ENCODE measurements at regions not wholly inside any gene's neighbourhood (a gene's known extent, or its start where the extent isn't known, plus 50 kb on each side); places are given as distances from the start of the nearest gene placed in this dataset.
A peak's percentile ranks its signal among the peaks of the same experiment; 100 is the strongest.
"Not testable (repeated sequence)": the region's sequence is repeated elsewhere in the genome, so short reads cannot be mapped to it uniquely, and the experiment has no call there.

DNA sequence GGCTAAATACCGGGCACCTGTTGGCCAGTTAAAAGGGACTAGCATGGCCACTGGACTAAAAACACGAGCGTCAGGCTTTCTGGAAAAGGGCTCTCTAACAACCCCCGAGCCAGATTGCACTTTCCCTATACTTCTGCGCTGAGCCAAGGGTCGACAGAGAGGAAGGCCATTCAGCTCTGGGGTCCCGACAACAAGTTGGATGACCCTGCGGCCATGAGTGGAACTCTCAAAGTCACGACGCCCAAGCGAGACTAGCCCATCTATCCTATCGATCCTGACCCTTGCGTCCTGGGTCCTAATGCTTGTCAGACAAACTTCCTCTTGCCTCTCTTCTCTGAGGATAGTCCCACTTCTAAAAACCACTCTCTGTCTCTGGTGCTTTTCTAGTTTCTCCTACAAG lies 99.9 kb upstream of the PRDX6 start:
- intact Hi-C loops (cut with micrococcal nuclease): no loop called here
- DNase-seq (no peak), ATAC-seq (no peak)

DNA sequence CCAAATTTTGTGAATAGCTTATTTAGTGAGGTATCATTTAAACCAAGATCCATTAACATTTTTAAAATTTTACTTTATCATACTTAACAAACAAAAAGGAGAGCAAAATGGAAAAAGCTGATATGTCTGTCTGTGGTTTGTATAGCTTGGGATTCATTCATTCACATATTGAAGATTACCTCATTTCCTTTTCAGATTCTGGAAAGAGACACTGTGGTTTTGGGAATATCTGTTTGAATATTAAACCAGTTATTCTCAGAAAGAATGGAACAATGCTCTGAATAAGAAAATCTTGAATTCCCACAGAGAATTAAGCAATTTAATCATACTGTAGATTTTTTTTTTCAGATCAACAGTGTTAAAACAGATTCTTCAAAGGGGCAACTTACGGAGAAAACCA lies 93.8 kb upstream of the PRDX6 start:
- no peak for ATAC-seq
- intact Hi-C loops (cut with micrococcal nuclease): no loop called here
- no peak for DNase-seq

DNA sequence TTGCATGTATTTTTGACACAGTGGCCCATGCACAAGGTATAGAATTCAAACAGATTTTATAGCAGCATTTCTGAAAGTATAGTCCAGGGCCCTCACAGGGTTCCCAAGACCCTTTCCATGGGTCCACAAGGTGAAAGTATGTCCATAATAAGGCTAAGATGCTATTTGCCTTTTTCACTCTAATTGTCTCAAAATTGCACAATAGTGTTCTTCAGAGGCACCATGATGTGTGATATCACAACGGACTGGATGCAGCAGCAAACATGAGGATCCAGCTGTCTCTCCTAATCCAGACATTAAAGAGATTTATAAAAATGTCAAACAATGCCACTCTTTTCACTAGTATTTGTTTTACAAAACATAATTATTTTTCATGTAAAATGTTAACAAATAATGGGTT lies 88.8 kb upstream of the PRDX6 start:
- intact Hi-C loops (cut with micrococcal nuclease): no loop called here
- ATAC-seq (no peak), DNase-seq (no peak)

DNA sequence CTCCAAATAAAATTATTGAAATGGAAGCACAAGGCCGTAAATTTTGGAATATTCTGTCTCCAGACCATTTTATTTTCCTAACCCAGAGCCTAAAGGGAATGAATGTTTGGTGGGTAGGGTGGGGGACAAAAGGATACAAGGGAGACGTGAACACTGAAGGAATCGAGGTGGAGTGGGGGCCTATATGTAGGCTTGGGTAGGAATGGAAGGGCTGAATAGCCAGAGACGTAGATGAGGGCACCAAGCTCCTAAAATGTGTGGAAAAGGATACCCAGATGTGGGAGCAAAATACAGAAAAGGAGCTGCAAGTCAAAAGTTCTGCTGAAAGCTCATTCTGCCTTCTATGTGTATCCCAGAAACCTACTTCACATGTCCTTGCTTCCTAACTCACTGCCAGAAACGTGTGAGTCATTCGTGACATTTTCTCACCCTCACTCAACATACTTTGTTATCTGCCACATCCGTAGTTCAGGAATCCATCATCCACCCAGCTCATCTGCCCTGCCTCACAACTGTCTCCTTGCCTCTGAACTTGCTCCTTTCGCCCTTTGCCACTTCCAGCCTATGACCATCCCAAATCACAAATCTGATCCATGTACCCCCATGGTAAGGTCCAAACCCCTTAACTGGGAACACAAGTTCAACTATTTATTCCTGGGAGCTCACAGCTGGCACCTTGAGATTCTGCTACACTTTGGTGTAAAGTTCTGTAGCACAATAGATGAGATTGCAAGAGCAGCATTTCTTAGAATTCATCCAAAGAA lies 84.1 kb upstream of the PRDX6 start:
- no peak for DNase-seq
- ATAC-seq: peak; percentile 86
- intact Hi-C loops (cut with micrococcal nuclease): no loop called here

DNA sequence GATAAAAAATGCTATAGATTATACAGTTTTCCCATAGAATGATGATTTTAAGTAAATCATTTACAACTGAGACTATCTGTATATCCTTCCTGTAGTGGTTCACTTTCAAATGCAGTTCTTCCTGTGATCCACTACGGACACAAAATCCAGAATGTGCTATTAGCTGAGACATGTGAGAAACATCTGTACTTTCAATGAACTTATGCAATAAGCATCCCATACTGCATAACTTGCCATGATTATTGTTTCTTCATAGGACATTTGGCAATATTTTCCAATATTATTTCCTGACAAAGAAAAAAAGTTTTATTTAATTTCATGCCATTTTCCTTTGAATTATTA lies 83.5 kb upstream of the PRDX6 start:
- intact Hi-C loops (cut with micrococcal nuclease): no loop called here
- ATAC-seq (no peak), DNase-seq (no peak)

DNA sequence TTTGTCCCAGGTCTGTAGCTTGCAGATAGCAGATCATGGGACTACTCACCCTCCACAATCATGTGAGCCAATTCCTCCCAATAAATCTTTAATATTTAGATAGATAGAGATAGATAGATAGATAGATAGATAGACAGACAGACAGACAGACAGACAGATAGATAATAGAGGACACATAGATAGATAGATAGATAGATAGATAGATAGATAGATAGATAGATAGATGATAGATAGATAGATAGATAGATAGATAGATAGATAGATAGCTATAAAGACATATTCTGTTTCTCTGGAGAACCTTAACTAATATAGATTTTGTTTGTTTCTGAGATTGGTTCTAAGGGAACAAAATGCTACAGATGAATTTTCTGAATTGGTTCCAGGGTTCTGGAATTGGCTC lies 82.3 kb upstream of the PRDX6 start:
- ATAC-seq; DNase-seq; intact Hi-C loops (cut with micrococcal nuclease): not testable (repeated sequence)

DNA sequence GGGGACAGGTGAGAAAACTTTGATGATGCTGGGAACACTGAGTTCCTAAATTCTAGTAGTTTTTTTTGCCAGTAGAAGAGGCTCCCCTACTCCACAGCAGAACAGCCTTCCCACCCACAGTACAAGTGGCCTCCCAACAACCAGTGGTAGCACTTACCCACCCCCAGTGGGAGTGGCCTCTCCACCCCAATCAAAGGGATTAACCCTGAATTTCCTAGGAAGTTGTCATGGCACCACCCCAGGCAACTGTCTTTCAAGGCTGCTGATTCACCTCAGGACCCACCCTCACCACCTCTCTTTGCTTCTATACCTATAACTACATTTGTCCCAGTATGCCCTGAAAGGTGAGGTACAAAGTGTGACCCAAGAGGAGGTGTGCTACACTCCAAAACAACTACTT lies 81.4 kb upstream of the PRDX6 start:
- intact Hi-C loops (cut with micrococcal nuclease): no loop called here
- ATAC-seq (no peak), DNase-seq (no peak)

DNA sequence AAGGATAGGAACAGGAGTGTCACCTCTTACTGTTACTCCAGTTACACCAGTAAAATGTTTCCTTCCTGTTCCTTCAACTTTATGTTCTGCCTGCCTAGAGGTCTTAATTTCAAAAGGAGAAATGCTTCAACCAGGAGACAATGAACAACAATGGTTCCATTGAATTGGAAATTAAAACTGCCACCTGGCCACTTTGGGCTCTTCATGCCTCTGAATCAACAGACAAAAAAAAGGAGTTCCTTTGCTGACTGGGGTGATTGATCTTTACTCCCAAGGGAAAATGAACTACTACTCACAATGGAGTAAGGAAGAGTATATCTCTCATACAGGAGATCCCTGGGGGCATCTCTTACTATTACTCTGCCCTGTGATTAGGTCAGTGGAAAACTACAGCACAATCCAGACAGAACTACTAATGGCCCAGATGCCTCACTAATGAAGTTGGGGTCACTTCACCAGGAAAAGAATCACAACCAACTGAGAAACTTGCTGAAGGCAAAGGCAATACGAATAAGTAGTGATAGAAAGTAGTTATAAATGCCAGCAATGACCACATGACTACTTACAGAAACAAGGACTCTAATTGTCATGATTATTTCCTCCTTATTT lies 76.6 kb upstream of the PRDX6 start:
- intact Hi-C loops (cut with micrococcal nuclease): no loop called here
- ATAC-seq (no peak), DNase-seq (no peak)

DNA sequence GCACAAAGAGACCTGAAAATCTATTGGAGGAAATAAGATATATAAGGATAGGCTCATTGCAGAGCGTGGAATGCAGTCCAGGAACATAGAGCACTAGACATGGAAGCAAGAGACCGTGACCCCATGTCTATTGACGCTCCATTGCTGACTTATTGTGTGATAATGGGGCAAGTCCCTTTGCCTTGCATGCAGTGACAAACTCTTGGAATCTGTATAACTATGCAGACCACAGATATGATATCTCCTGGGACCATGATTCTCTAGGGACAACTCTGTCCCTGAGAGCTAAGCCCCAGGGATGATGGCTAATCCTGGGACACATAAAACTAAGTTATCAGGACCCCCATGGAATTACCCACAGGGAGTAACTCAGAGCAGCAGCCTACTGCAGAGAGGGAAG lies 73.1 kb upstream of the PRDX6 start:
- intact Hi-C loops (cut with micrococcal nuclease): no loop called here
- DNase-seq: no peak
- ATAC-seq: no peak

DNA sequence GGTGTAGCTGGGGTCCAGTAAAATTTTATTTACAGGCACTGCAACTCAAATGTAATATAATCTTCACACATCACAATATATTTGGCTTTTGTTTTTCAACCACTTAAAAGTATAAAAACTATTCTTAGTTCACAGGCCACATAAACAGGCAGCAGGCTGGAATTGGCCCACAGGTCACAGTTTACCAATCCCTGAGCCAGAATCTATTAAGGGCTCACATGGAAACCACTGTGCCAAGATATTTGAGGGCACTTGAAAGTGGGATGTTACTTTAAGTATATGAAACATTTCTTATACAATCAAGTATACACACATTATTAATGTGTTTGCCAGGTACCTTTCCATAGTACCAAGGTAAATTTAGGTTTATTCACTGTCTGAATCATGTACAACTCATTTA lies 71.9 kb upstream of the PRDX6 start:
- ATAC-seq (peak; percentile 77), DNase-seq (no peak)
- intact Hi-C loops (cut with micrococcal nuclease): no loop called here

DNA sequence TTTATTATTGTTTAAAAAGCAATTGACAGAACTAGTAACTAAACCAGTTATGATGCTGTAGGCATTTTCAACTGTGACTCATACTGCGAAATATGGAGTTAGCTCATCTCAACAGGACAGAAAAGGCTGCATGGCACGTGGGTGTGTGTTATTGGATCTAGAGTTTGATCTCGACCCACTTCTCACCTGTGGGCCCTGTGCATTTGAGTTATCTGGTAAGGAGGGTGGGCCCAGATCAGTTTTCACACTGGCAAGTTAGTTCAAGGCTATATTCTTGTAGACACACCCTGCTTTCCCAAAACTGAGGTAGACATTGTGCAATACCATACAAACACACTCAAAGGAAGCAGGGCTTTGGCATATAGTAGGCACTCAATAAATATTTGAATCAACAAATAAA lies 71.3 kb upstream of the PRDX6 start:
- intact Hi-C loops (cut with micrococcal nuclease): no loop called here
- ATAC-seq (no peak), DNase-seq (no peak)

DNA sequence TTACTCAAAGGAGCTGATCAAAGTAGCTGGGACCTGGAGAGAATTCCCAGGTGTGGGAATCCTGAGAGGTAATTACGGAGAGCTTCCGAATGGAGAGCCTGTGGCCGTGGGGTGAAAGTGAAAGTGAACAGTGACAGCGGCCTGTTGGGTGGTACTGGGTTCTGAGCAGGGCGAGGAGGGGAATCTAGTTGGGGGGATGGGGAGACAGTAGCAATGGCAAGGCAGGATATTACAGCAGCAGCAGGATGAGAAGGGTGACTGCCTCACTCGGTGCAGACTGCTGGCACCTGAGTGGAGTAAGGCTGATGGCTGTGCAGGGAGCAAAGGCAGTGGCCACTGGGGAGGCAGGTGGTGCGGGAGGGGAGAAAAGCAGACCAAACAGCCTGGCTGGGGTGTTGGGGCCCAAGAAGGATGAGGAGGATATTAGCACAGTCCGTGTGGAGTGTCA lies 70.3 kb upstream of the PRDX6 start:
- peak; percentile 22 for ATAC-seq
- no peak for DNase-seq
- intact Hi-C loops (cut with micrococcal nuclease): no loop called here

DNA sequence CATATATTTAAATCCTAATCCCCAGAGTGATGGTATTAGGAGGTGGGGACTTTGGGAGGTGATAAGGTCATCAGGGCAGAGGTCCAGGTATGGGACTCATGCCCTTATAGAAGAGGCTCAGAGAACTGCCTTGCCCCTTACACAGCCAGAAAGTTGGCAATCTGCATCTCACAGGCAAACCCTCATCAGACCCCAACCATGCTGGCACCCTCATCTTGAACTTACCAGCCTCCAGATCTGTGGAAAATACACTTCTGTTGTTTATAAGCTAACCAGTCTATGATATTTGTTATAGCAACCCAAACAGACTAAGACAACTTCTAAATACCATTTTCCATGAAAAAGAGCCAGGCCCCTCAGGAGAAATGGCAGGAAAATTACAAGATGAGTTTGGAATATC lies 69.3 kb upstream of the PRDX6 start:
- DNase-seq: no peak
- intact Hi-C loops (cut with micrococcal nuclease): no loop called here
- ATAC-seq: no peak

DNA sequence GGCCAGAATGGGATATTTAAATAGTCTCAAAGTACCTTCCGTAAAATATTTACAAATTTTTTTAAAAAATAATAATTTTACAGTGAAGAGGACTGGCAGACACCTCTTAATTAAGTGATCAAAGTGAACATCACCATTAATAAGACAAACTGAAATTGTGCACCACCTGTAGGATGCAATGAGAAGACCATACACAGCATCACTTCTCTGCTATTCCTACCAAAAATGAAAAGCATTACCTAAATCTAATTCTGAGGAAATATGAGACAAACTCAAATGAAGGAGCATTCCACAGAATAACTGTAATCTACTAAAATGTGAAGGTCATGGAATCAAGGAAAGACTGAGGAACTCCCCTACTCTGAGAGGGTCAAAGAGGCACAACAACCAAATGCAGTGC lies 68.2 kb upstream of the PRDX6 start:
- ATAC-seq (no peak), DNase-seq (no peak)
- intact Hi-C loops (cut with micrococcal nuclease): no loop called here

DNA sequence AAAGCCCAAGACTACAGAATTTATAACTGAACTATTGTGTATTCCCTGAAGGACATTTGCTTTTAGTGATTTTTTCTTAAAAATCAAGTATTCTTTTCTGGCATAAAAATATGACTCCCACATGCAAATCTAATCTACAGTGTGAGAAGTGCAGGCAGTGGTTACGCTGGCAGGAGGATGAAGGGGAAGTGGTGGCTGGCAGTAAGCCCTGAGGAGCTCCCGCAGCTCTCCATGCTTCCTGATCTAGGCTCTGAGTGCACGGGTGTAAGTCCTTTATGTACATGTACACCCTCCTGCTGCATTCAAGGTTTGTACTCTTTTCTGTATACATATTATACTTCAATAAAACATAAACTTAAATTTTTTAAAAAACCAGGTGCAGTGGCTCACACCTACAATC lies 67.5 kb upstream of the PRDX6 start:
- DNase-seq: peak; percentile 65
- intact Hi-C loops (cut with micrococcal nuclease): no loop called here
- ATAC-seq: peak; percentile 70

DNA sequence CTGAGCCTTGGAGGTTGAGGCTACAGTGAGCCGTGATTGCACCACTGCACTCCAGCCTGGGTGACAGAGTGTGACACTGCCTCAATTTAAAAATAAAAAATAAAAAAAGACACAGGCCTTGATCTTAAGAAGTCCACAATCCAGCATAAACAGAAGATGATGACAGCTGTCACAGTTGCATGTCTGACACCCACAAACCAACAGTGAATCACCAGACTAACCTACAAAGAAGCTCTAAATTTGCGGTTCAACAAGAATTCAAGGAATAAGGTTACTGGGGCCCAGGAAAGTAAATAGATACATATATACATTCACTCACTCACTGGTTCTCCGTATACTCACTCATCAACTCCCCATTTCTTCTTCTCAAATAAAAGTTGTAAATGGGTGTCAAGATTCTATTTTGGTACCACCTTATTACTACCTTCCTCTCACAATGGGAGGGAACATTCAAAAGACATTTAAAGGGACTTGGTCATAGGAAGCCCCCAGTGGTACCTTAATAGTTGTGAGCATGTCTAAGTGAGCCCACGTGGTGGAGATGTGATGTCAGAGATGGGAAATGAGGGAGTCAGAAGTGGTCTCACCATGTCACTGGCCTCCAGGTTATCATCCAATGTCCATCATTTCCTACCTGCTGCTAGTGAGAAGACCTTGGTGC lies 66.9 kb upstream of the PRDX6 start:
- no peak for DNase-seq
- intact Hi-C loops (cut with micrococcal nuclease): no loop called here
- no peak for ATAC-seq

DNA sequence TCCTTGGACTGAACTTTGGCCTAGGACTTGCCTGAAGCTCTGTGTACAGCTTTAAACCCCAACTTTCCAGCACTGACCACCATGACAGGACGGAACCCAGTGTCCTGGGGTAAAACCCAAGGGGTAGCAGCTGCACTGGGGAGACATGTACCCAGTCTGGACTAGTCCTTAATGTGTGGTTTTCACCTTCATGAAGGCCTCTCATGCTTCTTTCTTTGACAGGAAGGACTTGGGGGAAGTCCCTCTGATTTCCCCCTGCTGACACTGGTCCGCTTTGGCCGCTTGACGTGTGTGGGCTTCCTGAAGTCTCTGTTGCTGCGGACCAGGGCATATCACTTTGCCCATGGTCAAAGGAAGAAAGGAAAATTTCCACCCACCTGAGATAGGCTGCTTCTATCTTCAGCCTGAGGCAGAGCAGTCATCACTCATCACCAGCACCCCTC lies 66.3 kb upstream of the PRDX6 start:
- intact Hi-C loops (cut with micrococcal nuclease): no loop called here
- DNase-seq: no peak
- ATAC-seq: no peak

DNA sequence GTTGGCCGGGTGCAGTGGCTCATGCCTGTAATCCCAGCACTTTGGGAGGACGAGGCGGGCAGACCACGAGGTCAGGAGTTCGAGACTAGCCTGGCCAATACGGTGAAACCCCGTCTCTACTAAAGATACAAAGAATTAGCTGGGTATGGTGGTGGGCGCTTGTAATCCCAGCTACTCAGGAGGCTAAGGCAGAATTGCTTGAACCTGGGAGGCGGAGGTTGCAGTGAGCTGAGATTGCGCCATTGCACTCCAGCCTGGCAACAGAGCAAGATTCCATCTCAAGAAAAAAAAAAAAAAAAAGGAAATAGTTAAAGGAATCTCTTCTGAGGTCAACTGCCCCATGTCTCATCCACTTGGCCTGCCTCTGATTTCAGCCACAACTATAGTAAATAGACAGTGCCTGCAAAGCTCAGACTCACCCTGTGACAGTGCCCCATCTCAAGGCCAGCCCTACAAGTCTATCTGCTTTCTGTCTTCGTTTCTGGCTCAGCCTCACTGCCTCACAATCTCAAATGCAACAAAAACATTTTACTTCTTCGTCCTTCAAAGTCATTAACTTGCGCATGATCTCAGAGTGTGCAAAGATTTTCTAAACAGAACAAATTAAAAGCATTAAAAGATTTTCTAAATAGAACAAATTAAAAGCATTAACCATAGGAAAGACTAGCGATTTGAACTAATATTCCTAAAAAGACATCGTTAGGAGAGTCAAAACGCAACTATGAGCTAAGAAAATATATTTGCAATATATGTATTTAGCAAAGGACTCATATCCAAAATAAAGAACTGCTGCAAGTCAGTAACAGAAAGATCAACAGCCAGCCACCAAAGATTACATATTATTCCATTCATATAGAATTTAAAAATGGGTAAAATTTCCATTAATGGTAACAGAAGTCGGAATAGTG lies 65.0 kb upstream of the PRDX6 start:
- ATAC-seq (no peak), DNase-seq (no peak)
- intact Hi-C loops (cut with micrococcal nuclease): no loop called here

DNA sequence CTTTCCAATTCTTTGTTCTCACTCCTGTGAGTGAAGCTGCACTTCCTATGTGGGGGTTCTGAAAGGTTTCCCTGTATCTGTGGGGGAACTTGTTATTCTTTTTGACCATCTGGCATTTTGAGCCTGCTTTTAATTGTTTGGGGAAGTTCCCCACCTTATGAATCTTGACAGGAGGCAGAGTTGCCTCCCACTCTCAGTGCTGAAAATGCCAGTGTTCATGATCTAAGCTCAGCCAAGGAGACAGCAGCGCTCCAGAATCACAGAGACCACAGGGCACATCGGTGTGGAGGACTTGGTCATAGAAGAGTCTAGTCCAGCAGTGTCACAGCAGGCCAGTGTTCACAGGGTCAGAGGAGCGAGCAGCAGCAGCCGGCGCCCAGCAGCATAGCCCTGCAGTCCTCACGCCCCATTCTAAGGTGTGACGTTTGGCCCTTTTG lies 63.8 kb upstream of the PRDX6 start:
- no peak for DNase-seq
- intact Hi-C loops (cut with micrococcal nuclease): no loop called here
- ATAC-seq: peak; percentile 60

DNA sequence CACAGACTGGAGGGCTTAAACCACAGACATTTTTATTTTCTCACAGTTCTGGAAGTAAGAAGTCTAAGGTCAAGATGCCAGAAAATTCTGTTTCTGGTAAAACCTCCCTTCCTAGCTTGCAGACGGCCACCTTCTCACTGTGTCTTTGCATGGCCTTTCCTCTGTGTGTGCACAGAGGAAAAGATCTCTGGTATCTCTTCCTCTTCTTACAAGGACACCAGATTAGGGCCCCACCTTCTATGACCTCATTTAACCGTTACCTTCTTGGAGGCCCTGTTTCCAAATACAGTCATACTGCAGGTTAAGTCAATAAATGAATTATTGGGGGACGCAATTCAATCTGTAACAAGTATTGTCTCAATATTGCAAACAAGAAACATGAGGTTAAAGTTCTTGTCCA lies 63.0 kb upstream of the PRDX6 start:
- intact Hi-C loops (cut with micrococcal nuclease): no loop called here
- DNase-seq (no peak), ATAC-seq (no peak)

All from left ventricle myocardium superior (tissue), 1 donor.